GM11168 (cell line): ENCODE measurements at regions not wholly inside any gene's neighbourhood (a gene's known extent, or its start where the extent isn't known, plus 50 kb on each side); places are given as distances from the start of the nearest gene placed in this dataset.
"Not testable (repeated sequence)": the region's sequence is repeated elsewhere in the genome, so short reads cannot be mapped to it uniquely, and the experiment has no call there.

Experiments
- in situ Hi-C: fragments of 300-500 bp; cut with MboI; formaldehyde crosslinking; loops from one replicate; pipeline ENCODE4 v1.12.0; 2022; ENCODE audit warnings: low sequenced_read_pairs; ENCODE audit not compliant: unreplicated experiment

DNA sequence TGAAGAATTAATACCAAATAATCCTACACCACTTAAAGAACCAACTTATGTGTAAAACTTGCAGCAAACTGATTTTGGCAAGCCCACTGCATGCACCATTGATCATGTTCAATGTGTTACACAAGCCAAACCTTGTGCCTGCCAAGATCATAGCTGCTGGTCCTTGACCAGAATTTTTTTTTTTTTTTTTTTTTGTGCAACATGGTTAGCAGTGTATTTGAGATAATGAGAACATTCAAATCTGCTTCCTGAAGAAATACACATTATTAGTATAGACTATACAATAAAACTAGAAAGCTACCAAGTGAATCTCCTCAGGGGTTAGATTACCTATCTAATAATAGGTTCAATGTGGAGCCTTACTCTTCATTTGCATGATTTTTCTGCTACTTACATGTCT, 421.0 kb downstream of the MRPL39 start:
- in situ Hi-C loops: no loop called here

- in situ Hi-C loops: loop anchor here (5.0 kb wide), 1 partner anchor 94 kb away; no protein-coding TSS in a partner anchor
Measured at GRCh38 chr21:25183577-25183976, 423.7 kb downstream of the MRPL39 start.

- in situ Hi-C loops: loop anchor here (5.0 kb wide), 1 partner anchor 96 kb away; no protein-coding TSS in a partner anchor
Measured at GRCh38 chr21:25181690-25182089, 425.6 kb downstream of the MRPL39 start.

DNA sequence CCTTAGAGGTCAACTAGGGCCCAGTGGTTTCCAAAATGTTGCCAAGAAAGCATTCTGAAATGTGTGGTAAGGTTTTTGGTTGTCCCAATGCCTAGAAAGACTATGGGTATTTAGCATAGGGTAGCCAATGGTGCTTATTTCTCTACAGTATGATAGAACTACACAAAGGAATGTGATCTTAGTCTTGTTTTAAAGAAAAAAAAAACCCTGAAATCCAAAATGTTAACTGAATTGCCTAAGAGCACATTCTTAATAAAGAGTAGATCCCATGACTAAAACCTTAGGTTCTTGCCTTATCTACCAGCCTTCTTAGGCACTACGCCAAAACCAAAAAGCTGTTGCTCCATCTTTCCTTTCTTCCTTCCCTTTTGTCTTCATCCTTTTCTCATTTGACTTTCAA, 428.2 kb downstream of the MRPL39 start:
- in situ Hi-C loops: no loop called here

GRCh38 chr21:25176637-25177412, 430.5 kb downstream of the MRPL39 start:
- in situ Hi-C loops: no loop called here

GRCh38 chr21:25175938-25176337, 431.3 kb downstream of the MRPL39 start:
- in situ Hi-C loops: no loop called here

DNA sequence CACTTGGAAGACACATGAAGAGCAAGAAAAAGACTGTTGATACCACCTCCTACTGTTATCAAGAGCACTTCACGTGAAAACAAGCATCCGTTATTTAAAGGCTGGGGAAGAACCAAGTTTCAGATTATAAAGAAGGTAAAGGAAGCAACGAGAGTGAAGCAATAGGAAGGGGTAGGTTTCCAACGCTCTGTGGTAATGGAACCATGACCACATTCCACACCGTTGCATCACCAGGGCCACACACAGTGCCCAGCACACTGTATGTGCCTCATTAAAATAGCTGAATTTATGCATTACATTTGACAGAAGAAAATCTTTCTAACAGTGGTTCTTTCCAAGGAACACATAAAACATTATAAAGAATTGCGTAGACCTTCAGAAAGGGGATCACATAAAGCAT, 435.8 kb downstream of the MRPL39 start:
- in situ Hi-C loops: no loop called here

GRCh38 chr21:25170681-25171080, 436.6 kb downstream of the MRPL39 start:
- in situ Hi-C loops: no loop called here

DNA sequence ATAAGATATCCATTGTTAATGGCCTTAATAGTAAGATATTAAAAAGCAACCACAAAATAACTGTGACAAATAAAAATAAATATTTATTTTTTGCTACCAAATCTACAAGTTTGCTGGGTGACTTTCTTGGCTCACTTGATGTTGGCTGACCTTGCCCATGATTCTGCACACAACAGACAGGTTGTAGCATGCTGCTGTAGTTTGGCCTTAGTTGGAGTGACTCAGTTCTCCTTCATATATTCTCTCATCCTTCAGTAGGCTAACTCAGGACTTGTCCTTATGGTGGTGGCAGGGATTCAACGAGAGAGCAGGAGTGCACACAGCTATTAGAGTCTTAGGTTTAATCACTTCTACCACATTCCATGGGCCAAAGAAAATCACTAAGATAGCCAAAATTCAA, 437.9 kb downstream of the MRPL39 start:
- in situ Hi-C loops: no loop called here

GRCh38 chr21:25166904-25167303, 440.4 kb downstream of the MRPL39 start:
- in situ Hi-C loops: not testable (repeated sequence)

DNA sequence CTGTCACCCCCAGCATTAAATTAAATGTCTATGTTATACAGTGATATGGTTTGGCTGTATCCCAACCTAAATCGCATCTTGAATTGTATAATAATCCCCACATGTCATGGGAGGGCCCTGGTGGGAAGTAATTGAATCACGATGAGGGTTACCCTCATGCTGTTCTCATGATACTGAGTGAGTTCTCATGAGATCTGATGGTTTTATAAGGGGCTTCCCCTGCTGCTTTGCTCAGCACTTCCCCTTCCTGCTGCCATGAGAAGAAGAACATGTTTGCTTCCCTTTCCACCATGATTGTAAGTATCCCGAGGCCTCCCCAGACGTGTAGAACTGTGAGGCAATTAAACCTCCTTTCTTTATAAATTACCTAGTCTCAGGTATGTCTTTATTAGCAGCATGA, 445.7 kb downstream of the MRPL39 start:
- in situ Hi-C loops: no loop called here

DNA sequence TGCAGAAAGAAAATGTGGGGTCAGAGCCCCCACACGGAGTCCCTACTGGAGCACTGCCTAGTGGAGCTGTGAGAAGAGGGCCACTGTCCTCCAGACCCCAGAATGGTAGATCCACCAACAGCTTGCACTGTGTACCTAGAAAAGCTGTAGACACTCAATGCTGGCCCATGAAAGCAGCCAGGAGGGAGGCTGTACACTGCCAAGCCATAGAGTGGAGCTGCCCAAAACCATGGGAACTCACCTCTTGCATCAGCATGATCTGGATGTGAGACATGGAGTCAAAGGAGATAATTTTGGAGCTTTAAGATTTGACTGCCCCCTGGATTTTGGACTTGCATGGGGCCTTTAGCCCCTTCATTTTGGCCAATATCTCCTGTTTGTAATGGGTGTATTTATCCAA, 452.3 kb downstream of the MRPL39 start:
- in situ Hi-C loops: not testable (repeated sequence)

DNA sequence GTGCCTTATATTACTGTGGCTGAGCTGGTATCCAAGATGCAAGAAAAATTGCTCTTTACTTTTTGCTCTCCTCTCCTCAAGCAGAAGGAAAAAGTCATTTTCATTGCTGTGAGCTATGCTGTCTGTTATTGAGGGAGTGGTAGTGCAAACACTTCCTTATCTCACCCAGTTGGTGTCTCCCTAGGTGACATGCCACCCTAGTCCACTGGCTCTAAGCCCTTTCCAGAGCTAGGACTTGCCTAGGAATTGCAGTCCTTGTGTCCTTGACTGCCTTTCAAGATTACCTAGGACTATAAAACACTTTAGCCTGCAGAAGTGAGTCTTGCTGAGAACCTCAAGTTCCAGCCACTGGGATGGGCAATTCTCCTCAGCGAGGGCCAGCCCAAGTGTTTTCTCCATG, 458.3 kb downstream of the MRPL39 start:
- in situ Hi-C loops: no loop called here

DNA sequence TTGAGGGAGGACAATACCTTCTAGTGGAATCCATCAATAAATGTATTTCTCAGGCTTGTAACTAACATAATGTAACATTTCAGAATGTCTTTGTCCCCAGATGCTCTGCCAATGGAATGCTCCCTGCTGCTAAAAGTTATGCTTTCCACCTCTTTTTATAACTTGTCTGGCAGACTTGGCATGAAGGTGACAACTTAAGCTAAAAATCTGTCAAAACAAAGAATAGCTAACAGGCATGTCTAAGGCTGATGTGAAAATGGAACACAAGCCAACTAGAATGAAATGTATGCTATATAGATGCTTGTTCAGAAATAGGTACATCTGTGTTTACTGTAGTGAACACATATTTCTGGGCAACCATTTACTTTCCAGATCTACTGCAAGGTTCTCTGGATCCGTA, 467.9 kb downstream of the MRPL39 start:
- in situ Hi-C loops: no loop called here

DNA sequence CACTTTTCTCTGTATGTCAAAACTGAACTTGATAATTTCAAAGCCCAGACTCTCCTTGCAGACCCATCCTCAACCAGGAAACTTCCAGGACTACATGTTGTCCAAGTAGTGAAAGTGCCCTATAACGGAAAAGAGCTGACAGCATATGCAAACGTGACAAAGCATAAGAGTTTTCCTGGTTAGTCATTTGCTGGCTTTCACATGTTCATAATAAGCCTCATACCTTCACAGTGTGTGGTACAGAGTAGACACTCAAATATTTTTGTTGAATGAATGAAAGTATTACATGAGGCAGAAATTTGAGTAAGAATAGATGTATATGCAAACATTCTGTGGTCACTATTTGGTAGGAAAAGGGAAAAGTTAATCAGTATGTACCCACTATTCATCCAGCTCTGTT, 473.3 kb downstream of the MRPL39 start:
- in situ Hi-C loops: no loop called here

GRCh38 chr21:25127811-25128210, 479.5 kb downstream of the MRPL39 start:
- in situ Hi-C loops: no loop called here

DNA sequence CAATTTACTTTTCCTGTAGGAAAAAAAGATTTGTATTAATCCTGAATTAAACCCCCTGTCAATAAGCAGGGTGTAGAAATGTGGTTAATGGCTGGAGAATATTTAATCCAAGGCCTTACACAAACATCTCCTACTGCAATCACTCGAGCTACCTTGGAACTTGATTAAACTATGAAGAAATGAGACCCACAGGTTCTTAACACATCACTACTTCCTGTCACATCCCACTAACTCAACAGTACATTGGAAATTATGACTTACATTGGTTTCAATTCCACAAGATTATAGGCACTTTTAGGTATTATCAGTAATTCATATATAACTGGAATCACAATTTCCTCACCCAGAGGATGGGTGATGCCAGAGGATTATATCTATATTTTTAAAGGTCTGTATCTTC, 480.3 kb downstream of the MRPL39 start:
- in situ Hi-C loops: no loop called here

GRCh38 chr21:25126564-25126963, 480.7 kb downstream of the MRPL39 start:
- in situ Hi-C loops: no loop called here

DNA sequence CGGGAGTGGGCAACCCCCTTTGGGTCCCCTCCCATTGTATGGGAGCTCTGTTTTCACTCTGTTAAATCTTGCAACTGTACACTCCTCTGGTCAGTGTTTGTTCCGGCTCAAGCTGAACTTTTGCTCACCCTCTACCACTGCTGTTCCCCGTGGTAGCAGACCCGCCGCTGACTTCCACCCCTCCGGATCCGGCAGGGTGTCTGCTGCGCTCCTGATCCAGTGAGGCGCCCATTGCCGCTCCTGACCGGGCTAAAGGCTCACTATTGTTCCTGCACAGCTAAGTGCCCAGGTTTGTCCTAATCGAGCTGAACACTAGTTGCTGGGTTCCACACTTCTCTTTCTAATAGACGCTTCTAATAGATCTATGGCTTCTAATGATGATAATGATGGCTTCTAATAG, 488.6 kb downstream of the MRPL39 start:
- in situ Hi-C loops: no loop called here

GRCh38 chr21:25115021-25115420, 492.3 kb downstream of the MRPL39 start:
- in situ Hi-C loops: no loop called here

- in situ Hi-C loops: no loop called here
Measured at GRCh38 chr21:25107708-25108107, 499.6 kb downstream of the MRPL39 start.

DNA sequence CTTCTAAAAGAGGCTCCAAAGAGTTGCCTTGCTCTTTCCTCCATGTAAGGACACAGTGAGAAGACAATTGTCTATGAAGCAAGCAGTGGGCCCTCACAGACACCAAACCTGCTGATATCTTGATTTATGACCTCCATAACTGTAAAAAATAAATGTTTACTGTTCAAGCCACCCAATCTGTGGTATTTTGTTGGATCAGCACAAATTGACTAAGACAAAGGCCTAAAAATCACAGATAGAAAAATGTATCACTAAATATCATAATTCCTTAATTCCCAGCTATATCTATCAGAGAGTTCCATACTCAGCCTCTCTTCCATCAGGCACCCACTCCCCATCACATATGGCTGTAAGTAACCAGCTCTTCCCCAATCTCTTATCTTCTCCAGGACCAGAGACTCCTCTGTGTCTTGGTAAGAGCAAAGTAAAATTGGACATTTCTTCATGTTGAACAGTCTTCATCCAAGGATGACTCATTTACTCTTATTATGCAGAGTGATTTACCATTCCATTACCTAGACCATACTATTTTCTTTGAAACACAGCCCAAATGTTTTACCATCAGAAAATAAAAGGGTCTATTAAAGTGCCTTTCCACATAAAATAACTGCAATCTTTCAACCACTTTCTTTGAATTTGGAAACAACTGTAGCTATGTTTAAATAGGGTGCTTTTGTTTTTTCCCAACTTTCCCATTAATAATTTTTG, 503.6 kb downstream of the MRPL39 start:
- in situ Hi-C loops: no loop called here
